ENCODE measurements at regions not wholly inside any gene's neighbourhood (a gene's known extent, or its start where the extent isn't known, plus 50 kb on each side); places are given as distances from the start of the nearest gene placed in this dataset.

DNA sequence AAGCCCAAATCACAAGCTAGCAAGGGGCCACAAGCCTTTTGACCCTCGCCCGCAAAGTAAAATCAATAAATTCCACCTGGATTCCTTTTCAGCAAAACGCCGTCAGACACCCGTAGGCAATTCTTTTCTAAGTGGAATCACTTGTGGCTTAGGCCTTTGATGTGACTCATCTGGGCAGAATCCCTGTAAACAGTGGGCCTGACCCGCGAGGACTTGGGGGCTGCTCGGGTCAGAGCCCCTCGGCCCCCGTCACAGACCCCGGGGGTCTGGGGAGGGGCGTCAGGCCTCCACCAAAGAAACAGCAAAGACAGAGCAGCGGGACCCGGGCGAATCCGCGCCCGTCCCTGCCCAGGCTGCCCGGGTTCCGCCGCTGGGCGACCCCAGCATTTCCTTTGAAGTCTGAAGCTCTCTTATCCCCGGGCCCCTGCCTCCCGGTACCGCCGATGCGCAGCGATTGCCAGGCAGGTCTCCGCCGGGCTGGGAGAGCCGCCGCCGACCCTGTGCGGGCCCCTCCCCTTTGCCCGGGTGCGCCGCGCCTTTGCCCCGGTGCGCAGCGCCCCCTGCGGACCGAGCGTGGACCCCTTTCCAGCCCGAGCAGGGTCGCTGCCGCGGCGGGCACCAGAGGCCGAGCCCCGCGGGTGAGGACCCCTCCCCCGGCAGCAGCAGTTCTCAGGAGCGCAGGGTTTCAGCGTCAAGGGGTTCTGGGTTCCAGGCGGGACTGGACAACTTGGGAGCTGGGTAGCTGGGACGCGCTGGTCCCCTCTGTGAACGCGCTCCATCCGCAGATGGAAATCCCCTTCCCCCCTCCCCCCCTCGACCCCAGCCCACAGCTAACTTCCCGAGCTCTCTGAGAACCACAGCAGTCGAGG lies 178.3 kb downstream of the UACA start:
- ChIA-PET POLR2A (no interaction called here), CTCF (no interaction called here)
- TF ChIP-seq, protein P1, sequence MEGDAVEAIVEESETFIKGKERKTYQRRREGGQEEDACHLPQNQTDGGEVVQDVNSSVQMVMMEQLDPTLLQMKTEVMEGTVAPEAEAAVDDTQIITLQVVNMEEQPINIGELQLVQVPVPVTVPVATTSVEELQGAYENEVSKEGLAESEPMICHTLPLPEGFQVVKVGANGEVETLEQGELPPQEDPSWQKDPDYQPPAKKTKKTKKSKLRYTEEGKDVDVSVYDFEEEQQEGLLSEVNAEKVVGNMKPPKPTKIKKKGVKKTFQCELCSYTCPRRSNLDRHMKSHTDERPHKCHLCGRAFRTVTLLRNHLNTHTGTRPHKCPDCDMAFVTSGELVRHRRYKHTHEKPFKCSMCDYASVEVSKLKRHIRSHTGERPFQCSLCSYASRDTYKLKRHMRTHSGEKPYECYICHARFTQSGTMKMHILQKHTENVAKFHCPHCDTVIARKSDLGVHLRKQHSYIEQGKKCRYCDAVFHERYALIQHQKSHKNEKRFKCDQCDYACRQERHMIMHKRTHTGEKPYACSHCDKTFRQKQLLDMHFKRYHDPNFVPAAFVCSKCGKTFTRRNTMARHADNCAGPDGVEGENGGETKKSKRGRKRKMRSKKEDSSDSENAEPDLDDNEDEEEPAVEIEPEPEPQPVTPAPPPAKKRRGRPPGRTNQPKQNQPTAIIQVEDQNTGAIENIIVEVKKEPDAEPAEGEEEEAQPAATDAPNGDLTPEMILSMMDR (IDR thresholded peaks at IDR 0.05; ENCODE audit: control extremely low read depth, extremely low read depth, low read depth, missing control alignments) = no peak
- DNase-seq (ENCODE audit: extremely low spot score) = no peak

DNA sequence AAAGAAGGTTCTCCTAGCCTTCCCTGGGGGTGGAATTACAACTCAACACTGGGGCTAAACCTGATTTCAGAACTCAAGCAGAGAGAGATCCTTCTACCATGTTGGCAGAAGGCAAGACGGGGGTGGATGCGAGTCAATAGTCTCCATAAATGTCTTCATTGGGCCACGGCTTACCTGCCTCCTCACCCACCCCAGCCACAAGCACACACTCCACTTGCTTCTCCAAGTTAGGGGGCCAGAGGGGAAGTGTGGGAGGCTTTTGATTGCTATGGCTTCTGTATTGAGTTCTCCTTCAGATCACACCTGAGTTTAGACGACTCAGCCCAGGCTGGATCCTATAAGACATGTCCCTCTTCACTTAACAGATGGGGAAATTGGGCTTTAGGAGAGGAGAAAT lies 178.9 kb downstream of the UACA start:
- ChIA-PET POLR2A (no interaction called here), CTCF (no interaction called here)
- TF ChIP-seq, protein P1 (IDR thresholded peaks at IDR 0.05; ENCODE audit: control extremely low read depth, extremely low read depth, low read depth, missing control alignments) = no peak
- no peak for DNase-seq (ENCODE audit: extremely low spot score)

DNA sequence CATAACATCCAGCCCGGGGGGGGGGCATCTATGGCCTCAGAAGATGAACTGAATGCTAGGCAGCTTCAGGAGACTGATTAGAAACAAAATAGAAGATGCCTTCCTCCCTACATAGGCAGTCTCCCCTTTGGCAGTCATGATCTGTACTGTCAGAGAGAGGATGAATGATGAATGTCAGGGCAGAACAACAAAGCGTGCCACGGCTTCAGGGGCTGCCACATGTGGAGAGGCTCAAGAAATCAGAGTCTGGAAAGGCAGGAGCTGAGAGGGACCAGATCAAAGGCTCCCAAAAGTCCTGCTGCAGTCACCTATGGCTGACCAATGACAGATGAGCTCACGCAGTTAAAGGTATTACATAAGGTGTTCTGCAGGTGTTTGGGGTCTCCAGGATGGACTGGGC lies 180.4 kb downstream of the UACA start:
- no peak for DNase-seq (ENCODE audit: extremely low spot score)
- ChIA-PET CTCF (interaction anchor here (1.1 kb wide), 1 partner anchor 95 kb away, joined by 3 read pairs; no protein-coding TSS in a partner anchor), POLR2A (no interaction called here)
- TF ChIP-seq, protein P1 (IDR thresholded peaks at IDR 0.05; ENCODE audit: control extremely low read depth, extremely low read depth, low read depth, missing control alignments) = no peak

DNA sequence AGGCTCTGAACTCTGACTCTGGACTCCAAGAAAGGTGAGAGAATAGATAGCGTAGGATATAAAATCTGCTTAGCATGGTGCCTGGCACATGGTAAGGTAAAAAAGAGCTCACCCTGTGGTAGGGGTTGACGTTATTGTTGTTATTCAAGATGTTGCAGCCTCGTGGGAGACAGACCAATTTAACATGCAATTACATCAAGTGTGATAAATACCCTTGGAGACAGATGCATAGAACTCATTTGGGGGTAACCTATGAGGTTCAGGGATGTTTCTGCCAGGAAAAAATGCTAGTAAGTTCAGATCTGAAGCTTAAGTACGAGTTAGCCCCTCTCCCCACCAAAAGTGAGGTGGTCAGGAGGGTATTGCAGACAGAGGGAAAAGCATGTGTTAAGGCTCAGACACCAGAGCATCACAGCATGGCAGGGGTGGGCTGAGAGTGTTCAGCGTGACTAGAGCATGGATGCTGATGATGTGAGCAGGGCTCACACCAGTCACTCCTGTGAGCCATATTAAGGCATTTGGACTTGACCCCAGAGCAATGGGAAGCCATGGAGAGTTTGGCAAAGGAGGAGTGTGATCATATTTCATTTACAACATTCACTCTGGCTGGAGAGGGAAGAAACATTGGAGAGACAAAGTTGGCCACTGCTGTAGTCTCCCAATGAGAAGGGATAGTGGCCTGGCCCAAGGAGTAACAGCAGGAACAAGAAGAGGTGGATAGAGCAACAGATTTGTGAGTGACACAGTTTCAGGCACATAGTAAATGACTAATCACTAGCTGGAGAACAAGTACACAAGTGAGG lies 181.0 kb downstream of the UACA start:
- POLR2A ChIA-PET = no interaction called here
- TF ChIP-seq, protein P1 (IDR thresholded peaks at IDR 0.05; ENCODE audit: control extremely low read depth, extremely low read depth, low read depth, missing control alignments) = no peak
- DNase-seq (ENCODE audit: extremely low spot score) = no peak
- CTCF ChIA-PET = interaction anchor here (1.1 kb wide), 1 partner anchor 95 kb away, joined by 3 read pairs; no protein-coding TSS in a partner anchor

DNA sequence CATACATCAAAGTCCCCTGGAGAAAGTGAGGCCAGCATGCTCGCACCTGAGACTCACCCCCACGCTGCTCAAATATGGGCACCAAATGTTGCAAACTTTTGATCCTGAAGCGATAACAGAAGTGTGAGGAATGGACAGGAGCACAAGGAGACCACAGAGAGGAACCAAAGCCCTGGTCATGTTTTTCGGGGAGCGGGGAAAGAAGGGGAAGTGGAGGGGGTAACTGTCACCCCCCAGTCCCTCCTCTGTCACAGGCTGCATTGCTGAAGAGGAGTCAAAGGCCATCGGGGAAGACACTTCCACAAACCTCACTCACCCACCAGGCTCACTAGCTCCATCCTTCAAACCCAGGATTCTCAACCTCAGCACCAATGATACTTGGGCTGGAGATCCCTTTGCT lies 182.4 kb downstream of the UACA start:
- no peak for DNase-seq (ENCODE audit: extremely low spot score)
- CTCF ChIA-PET = no interaction called here
- TF ChIP-seq, protein P1 (IDR thresholded peaks at IDR 0.05; ENCODE audit: control extremely low read depth, extremely low read depth, low read depth, missing control alignments) = no peak
- POLR2A ChIA-PET = no interaction called here

DNA sequence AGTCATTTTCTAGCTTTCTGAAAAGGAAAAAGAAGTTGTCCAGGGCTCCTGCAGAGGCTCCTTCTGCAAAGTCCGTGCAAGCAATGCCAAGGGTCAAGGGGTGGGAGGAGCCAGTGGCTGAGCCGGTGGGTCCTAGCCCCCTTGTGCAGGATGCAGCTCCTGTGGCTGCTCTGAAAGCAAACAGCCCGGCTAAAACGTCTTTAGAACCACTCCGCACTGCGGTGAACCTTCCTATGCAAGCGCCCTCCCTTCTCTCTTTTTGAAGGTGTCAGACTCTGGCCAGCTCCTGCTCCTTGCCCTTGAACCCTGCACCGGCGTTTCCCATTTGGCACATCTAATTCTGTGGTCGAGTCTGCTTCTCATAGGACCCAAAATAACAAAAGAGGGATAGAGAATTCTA lies 183.1 kb downstream of the UACA start:
- CTCF ChIA-PET = interaction anchor here (0.9 to 1.7 kb wide), 4 partner anchors 11 to 93 kb away, joined by 3 to 4 read pairs (median 3); no protein-coding TSS in a partner anchor
- no peak for DNase-seq (ENCODE audit: extremely low spot score)
- TF ChIP-seq, protein P1 (IDR thresholded peaks at IDR 0.05; ENCODE audit: control extremely low read depth, extremely low read depth, low read depth, missing control alignments) = no peak
- POLR2A ChIA-PET = no interaction called here

All from GM10248 (cell line).